GM12873 (cell line): ENCODE measurements at regions not wholly inside any gene's neighbourhood (a gene's known extent, or its start where the extent isn't known, plus 50 kb on each side); places are given as distances from the start of the nearest gene placed in this dataset.

Experiments
- CTCF ChIP-seq: IDR thresholded peaks from 2 replicates; pipeline ENCODE4 v1.5.1; 2012; ENCODE audit warnings: low read depth, mild to moderate bottlenecking, moderate library complexity, low read length, control low read depth; ENCODE audit not compliant: insufficient read depth; ENCODE audit errors: missing control alignments

- TF ChIP-seq CTCF: no peak
Observed at GRCh38 chr1:72379072-72379471, 96.7 kb upstream of the NEGR1 start.

- no peak for TF ChIP-seq CTCF
Observed at GRCh38 chr1:72375226-72375625, 92.9 kb upstream of the NEGR1 start.

GRCh38 chr1:72371259-72372035, 89.1 kb upstream of the NEGR1 start:
- TF ChIP-seq CTCF: no peak

GRCh38 chr1:72369069-72369757, 86.9 kb upstream of the NEGR1 start:
- no peak for TF ChIP-seq CTCF

GRCh38 chr1:72366466-72366865, 84.1 kb upstream of the NEGR1 start:
- no peak for TF ChIP-seq CTCF

- TF ChIP-seq CTCF: no peak
Observed at GRCh38 chr1:72365693-72366092, 83.4 kb upstream of the NEGR1 start.

GRCh38 chr1:72362538-72362937, 80.2 kb upstream of the NEGR1 start:
- TF ChIP-seq CTCF: no peak
